ENCODE measurements at regions not wholly inside any gene's neighbourhood (a gene's known extent, or its start where the extent isn't known, plus 50 kb on each side); places are given as distances from the start of the nearest gene placed in this dataset.

DNA sequence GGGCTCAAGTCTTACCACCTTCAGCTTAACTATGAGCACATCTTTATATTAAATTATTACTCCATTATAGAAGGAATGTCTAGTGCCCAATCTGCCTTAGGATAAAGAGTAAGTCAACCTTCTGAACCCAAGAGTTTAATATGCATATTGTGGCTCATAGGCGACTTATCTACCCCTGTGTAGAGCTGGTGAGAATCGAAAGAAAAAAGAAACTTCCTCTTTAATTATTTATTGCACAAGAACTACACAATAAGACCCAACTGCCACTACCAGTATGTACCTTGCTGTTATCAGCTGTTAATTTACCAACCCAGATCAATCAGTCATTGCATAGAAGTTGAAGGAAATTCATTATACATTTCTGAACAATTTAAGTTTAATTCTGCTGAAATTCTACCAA lies 329.1 kb upstream of the SLC24A2 start:
- ChIA-PET CTCF (interaction anchor here (2.3 kb wide), 1 partner anchor 21 kb away, joined by 5 read pairs; no protein-coding TSS in a partner anchor), POLR2A (no interaction called here)
- Histone ChIP-seq H3K4me1 (no peaks in the 10 kb centered on the region), H3K4me3 (no peak overlapping the region), H3K9me3 (no peaks in the 10 kb centered on the region), H3K4me2 (no peak overlapping the region), H3K27ac (no peak overlapping the region)
- TF ChIP-seq NFE2L2 (conservative IDR thresholded peaks at IDR 0.05; ENCODE audit: low read length), result no peak
- DNase-seq (ENCODE audit: low read depth in 1 of 2, low spot score in 1 of 2) (no peak), FAIRE-seq (no peak), ATAC-seq (no peak)
- WGBS (ENCODE audit: missing lambda C conversion rate), result 0% methylated on average over 2 of the region's 2 CpGs

- Histone ChIP-seq H3K4me1 (no peaks in the 10 kb centered on the region), H3K27ac (no peak overlapping the region), H3K4me2 (no peak overlapping the region), H3K4me3 (no peak overlapping the region), H3K9me3 (no peaks in the 10 kb centered on the region)
- ChIA-PET POLR2A (no interaction called here), CTCF (interaction anchor here (2.3 kb wide), 1 partner anchor 22 kb away, joined by 5 read pairs; no protein-coding TSS in a partner anchor)
- no peak for DNase-seq (ENCODE audit: low read depth in 1 of 2, low spot score in 1 of 2)
- 1% methylated on average over 2 of the region's 2 CpGs for WGBS (ENCODE audit: missing lambda C conversion rate)
- no peak for TF ChIP-seq HOXA7 (CRISPR knock-in tag; IDR thresholded peaks at IDR 0.05)
- no peak for TF ChIP-seq NR3C1 (IDR thresholded peaks at IDR 0.05)
- no peak for TF ChIP-seq TFCP2L1 (CRISPR knock-in tag; IDR thresholded peaks at IDR 0.05)
- TF ChIP-seq ZFP36 (IDR thresholded peaks at IDR 0.05; ENCODE audit: borderline replicate concordance, partially characterized antibody), result no peak
- TF ChIP-seq E2F6 (IDR thresholded peaks at IDR 0.05; ENCODE audit: borderline replicate concordance, low read depth), result no peak
- TF ChIP-seq EHF (CRISPR knock-in tag; IDR thresholded peaks at IDR 0.05), result no peak
- no peak for TF ChIP-seq JUNB (IDR thresholded peaks at IDR 0.05)
- TF ChIP-seq HOXB13 (CRISPR knock-in tag; IDR thresholded peaks at IDR 0.05; ENCODE audit: low read depth), result no peak
- TF ChIP-seq REST (IDR thresholded peaks at IDR 0.05), result no peak
- TF ChIP-seq CBX8 (IDR thresholded peaks at IDR 0.05), result no peak
- TF ChIP-seq, protein P1, sequence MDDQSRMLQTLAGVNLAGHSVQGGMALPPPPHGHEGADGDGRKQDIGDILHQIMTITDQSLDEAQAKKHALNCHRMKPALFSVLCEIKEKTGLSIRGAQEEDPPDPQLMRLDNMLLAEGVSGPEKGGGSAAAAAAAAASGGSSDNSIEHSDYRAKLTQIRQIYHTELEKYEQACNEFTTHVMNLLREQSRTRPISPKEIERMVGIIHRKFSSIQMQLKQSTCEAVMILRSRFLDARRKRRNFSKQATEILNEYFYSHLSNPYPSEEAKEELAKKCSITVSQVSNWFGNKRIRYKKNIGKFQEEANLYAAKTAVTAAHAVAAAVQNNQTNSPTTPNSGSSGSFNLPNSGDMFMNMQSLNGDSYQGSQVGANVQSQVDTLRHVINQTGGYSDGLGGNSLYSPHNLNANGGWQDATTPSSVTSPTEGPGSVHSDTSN (IDR thresholded peaks at IDR 0.05), result no peak
- no peak for TF ChIP-seq POLR2AphosphoS2 (conservative IDR thresholded peaks at IDR 0.05; ENCODE audit: low read length)
- no peak for TF ChIP-seq RFX5 (IDR thresholded peaks at IDR 0.05)
- TF ChIP-seq USF2 (IDR thresholded peaks at IDR 0.05), result no peak
- ATAC-seq, result no peak
- no peak for FAIRE-seq
Observed at GRCh38 chr9:20117482-20117881, 328.6 kb upstream of the SLC24A2 start.

- DNase-seq (ENCODE audit: low read depth in 1 of 2, low spot score in 1 of 2) (no peak), ATAC-seq (no peak), FAIRE-seq (no peak)
- no peak overlapping the region for H3K4me3 ChIP-seq
- no peak overlapping the region for H3K27ac ChIP-seq
- no peaks in the 10 kb centered on the region for H3K9me3 ChIP-seq
- ChIA-PET POLR2A (no interaction called here), CTCF (interaction anchor here (1.1 kb wide), 1 partner anchor 19 kb away, joined by 4 read pairs; no protein-coding TSS in a partner anchor)
- no peak overlapping the region for H3K4me2 ChIP-seq
- H3K4me1 ChIP-seq, result no peaks in the 10 kb centered on the region
- WGBS (ENCODE audit: missing lambda C conversion rate), result 7% methylated on average over 2 of the region's 2 CpGs
- TF ChIP-seq FOSB (CRISPR knock-in tag; IDR thresholded peaks at IDR 0.05) (no peak), HOXB5 (CRISPR knock-in tag; IDR thresholded peaks at IDR 0.05) (no peak), SREBF2 (IDR thresholded peaks at IDR 0.05) (no peak), RARB (CRISPR knock-in tag; IDR thresholded peaks at IDR 0.05) (no peak), RCOR1 (IDR thresholded peaks at IDR 0.05; ENCODE audit: low read depth, low read length) (no peak), TFCP2L1 (CRISPR knock-in tag; IDR thresholded peaks at IDR 0.05) (no peak), CHD2 (IDR thresholded peaks at IDR 0.05; ENCODE audit: low read length, partially characterized antibody) (no peak), TP53 (CRISPR knock-in tag; IDR thresholded peaks at IDR 0.05) (no peak), JUN (IDR thresholded peaks at IDR 0.05) (no peak), RAD21 (conservative IDR thresholded peaks at IDR 0.05 in 1 of 2, IDR thresholded peaks at IDR 0.05 in 1 of 2) (no peak), POLR2AphosphoS2 (conservative IDR thresholded peaks at IDR 0.05; ENCODE audit: low read length) (no peak), KDM1A (IDR thresholded peaks at IDR 0.05; ENCODE audit: low read depth) (no peak), POLR2A (IDR thresholded peaks at IDR 0.05; ENCODE audit: low read length) (no peak), NFE2L2 (conservative IDR thresholded peaks at IDR 0.05; ENCODE audit: low read length) (no peak)
- TF ChIP-seq, protein P2, sequence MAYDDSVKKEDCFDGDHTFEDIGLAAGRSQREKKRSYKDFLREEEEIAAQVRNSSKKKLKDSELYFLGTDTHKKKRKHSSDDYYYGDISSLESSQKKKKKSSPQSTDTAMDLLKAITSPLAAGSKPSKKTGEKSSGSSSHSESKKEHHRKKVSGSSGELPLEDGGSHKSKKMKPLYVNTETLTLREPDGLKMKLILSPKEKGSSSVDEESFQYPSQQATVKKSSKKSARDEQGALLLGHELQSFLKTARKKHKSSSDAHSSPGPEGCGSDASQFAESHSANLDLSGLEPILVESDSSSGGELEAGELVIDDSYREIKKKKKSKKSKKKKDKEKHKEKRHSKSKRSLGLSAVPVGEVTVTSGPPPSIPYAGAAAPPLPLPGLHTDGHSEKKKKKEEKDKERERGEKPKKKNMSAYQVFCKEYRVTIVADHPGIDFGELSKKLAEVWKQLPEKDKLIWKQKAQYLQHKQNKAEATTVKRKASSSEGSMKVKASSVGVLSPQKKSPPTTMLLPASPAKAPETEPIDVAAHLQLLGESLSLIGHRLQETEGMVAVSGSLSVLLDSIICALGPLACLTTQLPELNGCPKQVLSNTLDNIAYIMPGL (CRISPR knock-in tag; IDR thresholded peaks at IDR 0.05; ENCODE audit: borderline replicate concordance), result no peak
- TF ChIP-seq, protein P3, sequence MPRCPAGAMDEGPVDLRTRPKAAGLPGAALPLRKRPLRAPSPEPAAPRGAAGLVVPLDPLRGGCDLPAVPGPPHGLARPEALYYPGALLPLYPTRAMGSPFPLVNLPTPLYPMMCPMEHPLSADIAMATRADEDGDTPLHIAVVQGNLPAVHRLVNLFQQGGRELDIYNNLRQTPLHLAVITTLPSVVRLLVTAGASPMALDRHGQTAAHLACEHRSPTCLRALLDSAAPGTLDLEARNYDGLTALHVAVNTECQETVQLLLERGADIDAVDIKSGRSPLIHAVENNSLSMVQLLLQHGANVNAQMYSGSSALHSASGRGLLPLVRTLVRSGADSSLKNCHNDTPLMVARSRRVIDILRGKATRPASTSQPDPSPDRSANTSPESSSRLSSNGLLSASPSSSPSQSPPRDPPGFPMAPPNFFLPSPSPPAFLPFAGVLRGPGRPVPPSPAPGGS (IDR thresholded peaks at IDR 0.05), result no peak
Observed at GRCh38 chr9:20114974-20115373, 326.1 kb upstream of the SLC24A2 start.
